HG02870 (cell line): ENCODE measurements at regions not wholly inside any gene's neighbourhood (a gene's known extent, or its start where the extent isn't known, plus 50 kb on each side); places are given as distances from the start of the nearest gene placed in this dataset.
A peak's percentile ranks its signal among the peaks of the same experiment; 100 is the strongest.

Experiments
- ATAC-seq: cut with Tn5 transposase; IDR thresholded peaks from one replicate; pipeline ENCODE4 v1.9.1; 2021; ENCODE audit warnings: mild to moderate bottlenecking, moderate library complexity; ENCODE audit not compliant: unreplicated experiment

DNA sequence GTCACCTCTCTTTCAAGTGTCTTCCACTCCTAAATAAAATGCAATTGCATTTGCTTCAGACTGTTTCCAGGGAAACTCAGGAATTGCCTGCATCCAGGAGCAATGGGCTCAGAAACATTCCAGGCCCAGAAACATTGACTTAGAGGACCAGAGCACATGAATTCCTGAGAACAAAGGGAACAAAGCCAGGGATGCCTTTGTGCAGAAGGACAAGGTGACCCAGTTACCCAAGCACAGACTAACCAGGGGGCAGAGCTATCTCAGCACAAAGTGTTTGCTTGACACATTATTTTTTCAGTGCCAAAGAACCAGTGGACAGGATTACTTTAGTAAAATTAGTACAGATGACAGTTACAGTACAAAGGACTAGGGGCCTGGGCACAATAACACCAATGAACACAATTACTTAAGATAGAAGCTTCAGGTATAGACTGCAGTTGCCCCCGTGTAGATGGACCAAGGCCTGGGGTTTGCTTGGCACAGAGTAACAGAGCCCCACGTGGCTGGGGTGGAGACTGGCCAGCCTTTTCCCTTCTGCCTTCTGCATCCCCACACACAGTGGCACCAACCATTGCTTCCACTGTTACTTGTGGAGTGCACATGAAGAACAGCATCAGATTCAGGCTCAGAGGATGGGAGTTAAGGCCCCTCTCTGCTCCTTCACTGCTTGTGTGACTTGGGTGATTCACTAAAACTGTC lies 500.8 kb downstream of the INSC start:
- ATAC-seq = no peak

DNA sequence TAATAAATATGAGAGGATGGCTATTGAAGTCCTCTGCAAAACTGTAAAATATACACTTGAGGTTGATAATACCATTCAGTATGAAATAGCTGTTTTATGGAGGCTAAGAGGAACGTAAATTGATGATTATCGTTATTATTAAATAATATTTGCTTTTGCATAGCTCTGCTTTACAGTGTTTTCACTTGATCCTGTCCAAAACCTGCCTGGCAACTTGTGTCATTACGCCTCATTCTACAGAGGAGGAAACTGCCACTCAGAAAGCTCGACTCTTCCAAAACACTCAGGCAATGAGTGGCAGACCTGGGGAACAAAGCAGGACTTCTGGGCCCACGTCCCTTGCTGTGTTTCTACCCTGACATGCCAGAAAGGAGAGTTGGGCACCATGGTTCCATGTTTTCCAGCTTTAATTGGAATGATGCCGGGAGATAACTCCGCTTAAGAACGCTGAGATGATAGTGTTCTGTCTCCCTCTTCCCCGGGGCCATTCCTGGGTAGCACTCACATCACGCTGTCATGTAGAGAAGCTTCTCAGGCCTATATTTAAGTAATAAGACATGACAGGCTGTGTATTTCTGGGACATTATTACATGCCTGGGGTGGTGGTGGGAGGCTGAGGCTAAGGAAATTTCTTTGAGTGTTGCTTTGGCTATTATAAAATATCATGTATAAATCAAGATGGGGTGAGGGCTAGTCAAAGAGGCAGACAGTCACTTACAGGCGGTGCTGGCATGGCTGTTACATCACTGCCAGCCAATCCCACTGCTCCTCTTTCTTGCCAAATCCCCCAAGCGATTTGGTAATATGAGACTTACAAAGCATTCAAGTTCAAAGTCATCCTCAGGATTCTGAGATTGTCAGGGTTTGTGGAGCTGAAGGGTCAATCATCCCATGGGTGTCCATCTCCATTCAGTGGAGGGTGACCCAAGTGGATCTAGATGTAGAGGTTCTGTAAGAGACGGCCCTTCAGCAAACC lies 501.7 kb downstream of the INSC start:
- no peak for ATAC-seq

- no peak for ATAC-seq
These were observed 502.4 kb downstream of the INSC start for GRCh38 chr11:15617126-15617525.

DNA sequence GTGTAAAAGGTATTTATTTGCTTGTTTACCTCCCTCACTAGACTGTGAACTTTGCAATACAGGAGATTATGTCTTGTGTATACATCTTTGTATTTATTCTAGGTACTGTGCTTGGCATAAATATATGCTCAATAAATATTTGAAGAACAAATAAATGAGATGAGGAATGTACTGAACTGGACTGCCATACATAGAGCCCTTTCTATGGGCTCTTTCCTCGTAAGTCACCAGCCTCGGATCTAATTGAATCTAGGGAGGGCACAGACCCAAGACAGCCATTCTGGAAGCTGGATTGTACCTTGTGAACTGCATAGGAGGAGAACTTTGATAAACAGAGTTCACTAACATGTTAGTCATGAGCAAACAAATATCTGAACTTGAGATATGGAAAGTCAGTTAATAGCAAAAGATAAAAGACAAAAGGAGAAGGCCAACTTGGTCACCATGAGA lies 503.9 kb downstream of the INSC start:
- no peak for ATAC-seq

DNA sequence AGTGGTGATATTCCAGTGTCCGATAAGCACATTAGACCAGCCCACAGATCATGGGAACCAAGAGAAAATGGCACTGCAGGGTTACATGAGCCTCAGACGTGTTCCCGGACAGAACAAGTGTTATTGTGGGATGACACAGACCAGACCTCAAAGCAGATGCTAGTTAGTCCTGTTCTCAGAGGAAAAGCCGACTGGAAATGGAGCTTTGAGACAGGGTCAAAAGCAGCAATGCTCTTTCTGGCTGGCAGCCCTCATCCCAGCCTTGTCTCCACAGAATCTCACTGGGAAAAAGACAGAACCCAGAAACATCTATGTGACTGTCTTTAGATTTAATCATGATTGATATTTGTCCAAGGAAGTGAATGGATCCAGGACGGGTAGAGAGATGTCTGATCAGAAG lies 506.8 kb downstream of the INSC start:
- no peak for ATAC-seq

DNA sequence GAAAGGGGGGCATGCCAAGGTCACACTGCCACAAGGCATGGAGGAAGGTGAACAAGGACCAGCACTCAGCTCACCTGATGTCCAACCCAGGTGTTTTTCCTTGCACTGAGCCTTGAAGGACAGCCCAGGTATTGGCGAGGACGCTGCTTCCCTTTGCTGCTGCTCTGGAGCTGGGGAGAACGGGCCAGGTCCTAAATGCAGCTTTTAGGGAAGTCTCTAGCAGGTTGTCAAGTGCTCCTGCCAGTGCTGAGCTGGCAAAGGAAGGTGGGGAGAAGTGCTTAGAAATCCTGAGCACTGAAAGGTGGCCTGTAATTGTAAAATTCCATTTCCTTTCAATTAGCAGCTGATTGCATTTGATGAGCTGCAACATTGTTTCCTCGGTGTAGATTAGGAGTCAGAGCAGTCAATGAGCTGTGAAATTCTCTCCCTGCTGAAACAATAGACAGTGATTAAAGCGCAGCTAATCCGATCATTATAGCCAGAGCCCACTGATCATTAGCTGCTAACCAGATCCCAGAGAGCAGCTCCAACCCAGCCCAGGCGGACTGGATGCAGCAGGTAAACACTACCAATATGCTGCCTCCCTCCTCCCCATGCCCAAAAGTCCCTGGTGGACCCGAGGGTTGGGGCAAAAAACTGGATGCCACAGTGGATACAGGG lies 507.6 kb downstream of the INSC start:
- no peak for ATAC-seq

DNA sequence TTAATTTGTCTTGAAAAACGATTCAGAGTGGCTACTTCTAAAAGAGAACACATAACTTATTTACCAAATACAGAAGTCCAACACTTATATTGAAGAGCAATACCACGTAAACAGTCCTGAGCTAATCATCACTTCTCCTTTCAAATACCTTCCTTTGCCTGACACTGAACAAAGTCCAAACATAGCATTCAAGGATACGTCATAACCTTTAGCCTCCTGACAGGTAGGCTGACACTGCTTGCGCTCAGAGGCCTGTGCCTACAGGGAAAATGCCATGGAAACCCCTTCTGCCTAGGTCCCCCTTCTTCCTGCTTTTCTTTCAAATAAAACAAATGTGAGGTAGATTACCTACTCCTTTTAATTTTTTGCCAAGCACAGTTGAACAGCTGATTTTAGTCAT lies 510.0 kb downstream of the INSC start:
- no peak for ATAC-seq

GRCh38 chr11:15625691-15626090 lies 511.0 kb downstream of the INSC start:
- ATAC-seq = no peak

DNA sequence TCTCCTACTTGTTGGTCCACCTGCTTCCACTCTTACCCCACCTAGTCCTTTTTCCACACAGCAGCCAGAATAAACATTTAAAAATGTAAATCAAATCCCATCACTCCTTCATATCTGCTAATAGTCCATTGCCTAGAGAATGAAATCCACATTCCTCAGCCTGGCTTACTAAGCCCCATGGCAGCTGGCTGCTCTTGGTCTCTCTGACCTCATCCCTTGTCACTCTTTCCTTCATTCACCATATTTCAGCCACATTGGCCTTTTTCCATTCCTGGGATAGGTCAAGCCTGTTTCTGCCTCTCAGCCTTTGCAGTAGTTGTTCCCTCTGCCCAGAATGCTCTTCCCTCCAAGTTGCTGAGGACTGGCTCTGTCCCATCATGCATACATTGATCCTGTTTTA lies 512.8 kb downstream of the INSC start:
- ATAC-seq = no peak

GRCh38 chr11:15629690-15630321 lies 515.1 kb downstream of the INSC start:
- no peak for ATAC-seq

GRCh38 chr11:15630896-15631295 lies 516.2 kb downstream of the INSC start:
- ATAC-seq = no peak

- ATAC-seq = no peak
These were observed 520.8 kb downstream of the INSC start for GRCh38 chr11:15635521-15635920.

GRCh38 chr11:15636521-15637089 lies 521.9 kb downstream of the INSC start:
- no peak for ATAC-seq

GRCh38 chr11:15638386-15638787 lies 523.7 kb downstream of the INSC start:
- no peak for ATAC-seq

GRCh38 chr11:15640318-15640717 lies 525.6 kb downstream of the INSC start:
- ATAC-seq = no peak

GRCh38 chr11:15641271-15642045 lies 526.7 kb downstream of the INSC start:
- ATAC-seq = no peak

GRCh38 chr11:15645201-15645600 lies 530.5 kb downstream of the INSC start:
- no peak for ATAC-seq

DNA sequence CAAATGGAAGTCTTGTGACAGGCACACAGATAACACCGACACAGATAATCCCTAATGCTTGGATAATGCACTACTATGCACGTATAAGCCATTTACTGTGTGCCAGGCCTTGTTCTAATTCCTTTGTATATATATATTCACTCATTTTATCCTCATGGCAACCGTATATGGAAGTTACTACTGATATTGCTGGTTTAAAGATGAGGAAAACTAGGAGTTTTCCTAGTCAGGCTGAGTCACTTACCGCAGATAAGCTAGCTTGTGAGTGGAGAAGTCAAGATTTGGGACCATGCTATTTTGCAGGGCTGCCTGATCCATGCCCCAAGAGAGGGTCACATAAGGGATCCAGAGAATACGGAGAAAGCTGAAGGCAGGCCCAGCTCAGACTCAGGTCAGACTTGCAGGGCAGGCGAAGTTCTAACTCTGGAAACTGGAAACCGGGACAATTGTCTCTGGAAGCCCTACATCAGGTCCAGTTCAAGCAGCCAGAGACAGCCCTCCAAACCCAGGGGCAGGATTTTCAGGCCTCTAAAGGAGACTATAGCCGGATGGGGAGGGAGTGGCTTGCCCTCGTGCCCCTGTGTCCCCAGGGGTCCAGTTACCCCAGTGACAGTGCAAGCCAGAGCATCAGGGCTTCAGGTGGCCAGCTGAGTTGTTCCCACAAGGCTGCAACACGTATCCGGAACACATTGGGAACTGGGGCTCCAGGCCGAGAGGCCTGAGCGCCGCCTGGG lies 534.8 kb downstream of the INSC start:
- peak; percentile 11 for ATAC-seq
